ENCODE measurements at regions not wholly inside any gene's neighbourhood (a gene's known extent, or its start where the extent isn't known, plus 50 kb on each side); places are given as distances from the start of the nearest gene placed in this dataset.

DNA sequence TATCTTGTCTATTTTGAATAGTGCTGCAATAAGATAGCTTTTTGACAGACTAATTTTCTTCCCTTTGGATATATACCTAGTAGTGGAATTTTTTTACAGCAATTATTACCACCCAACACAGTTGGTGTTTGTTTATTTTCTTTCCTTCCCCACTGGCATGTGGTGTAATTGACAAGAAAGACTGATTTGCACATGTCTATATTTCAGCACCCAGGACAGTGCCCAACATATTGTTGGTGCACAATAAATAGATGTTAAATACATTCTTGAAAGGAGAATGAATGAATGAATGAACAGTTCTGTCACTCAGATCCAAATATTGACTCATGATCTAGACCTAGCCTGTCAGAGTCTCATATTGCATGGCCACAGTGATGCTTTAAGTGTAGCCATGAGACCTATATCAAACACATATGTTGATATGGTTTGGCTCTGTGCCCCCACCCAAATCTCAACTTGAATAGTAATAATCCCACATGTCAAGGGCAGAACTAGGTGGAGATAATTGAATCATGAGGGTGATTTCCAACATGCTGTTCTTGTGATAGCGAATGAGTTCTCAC lies 538.2 kb downstream of the NYAP2 start:
- H3K27me3 ChIP-seq: no peaks in the 10 kb centered on the region
- no peaks in the 10 kb centered on the region for H3K9me3 ChIP-seq
- TF ChIP-seq CTCF (IDR thresholded peaks at IDR 0.05): no peak
- no peak overlapping the region for H3K4me3 ChIP-seq
- H3K9ac ChIP-seq (ENCODE audit: low read depth in 2 of 2, low read length in 2 of 2): no peak overlapping the region
- intact Hi-C loops (cut with DNase I): no loop called here
- no peak overlapping the region for H3K27ac ChIP-seq
- no peak for DNase-seq
- H3K4me1 ChIP-seq: no peaks in the 10 kb centered on the region
- H3K36me3 ChIP-seq: no peaks in the 10 kb centered on the region

GRCh38 chr2:225932811-225933413 lies 533.4 kb downstream of the NYAP2 start:
- H3K9me3 ChIP-seq: no peaks in the 10 kb centered on the region
- intact Hi-C loops (cut with DNase I): no loop called here

DNA sequence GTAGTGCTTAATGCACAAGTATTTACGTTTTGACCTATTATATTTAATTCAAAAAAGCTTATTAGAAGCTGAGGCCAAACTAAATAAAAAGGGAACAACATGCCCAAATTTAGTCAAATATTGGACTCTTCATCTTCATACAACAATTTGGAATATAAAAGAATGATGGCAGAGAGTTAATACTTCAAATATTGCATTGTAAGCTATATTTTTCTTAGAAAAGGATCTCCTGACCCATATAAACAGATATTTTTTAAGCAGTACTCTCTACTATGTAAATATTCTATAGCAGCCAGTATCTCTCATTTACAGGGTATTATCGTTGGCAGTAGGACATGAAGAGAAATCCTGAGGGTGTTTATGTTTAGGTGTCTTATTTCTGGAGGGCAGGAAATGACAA lies 531.2 kb downstream of the NYAP2 start:
- Histone ChIP-seq H3K4me1 (no peaks in the 10 kb centered on the region), H3K27ac (no peak overlapping the region), H3K9ac (ENCODE audit: low read depth in 2 of 2, low read length in 2 of 2) (no peak overlapping the region), H3K4me3 (no peak overlapping the region), H3K36me3 (no peaks in the 10 kb centered on the region), H3K27me3 (no peaks in the 10 kb centered on the region), H3K9me3 (no peaks in the 10 kb centered on the region)
- intact Hi-C loops (cut with DNase I): no loop called here
- no peak for DNase-seq
- no peak for TF ChIP-seq CTCF (IDR thresholded peaks at IDR 0.05)

More at GRCh38 chr2:225932811-225933413, 533.4 kb downstream of the NYAP2 start:
- Histone ChIP-seq H3K27me3 (no peaks in the 10 kb centered on the region), H3K4me1 (no peaks in the 10 kb centered on the region), H3K27ac (no peak overlapping the region), H3K9ac (ENCODE audit: low read depth in 2 of 2, low read length in 2 of 2) (no peak overlapping the region), H3K4me3 (no peak overlapping the region), H3K36me3 (no peaks in the 10 kb centered on the region)
- DNase-seq: no peak
- TF ChIP-seq CTCF (IDR thresholded peaks at IDR 0.05): no peak

GRCh38 chr2:225920621-225921220 lies 521.2 kb downstream of the NYAP2 start:
- no peaks in the 10 kb centered on the region for H3K27me3 ChIP-seq
- intact Hi-C loops (cut with DNase I): no loop called here
- H3K4me1 ChIP-seq: no peaks in the 10 kb centered on the region
- DNase-seq: no peak
- TF ChIP-seq CTCF (IDR thresholded peaks at IDR 0.05): no peak
- no peak overlapping the region for H3K4me3 ChIP-seq
- H3K27ac ChIP-seq: no peak overlapping the region
- no peak overlapping the region for H3K9ac ChIP-seq (ENCODE audit: low read depth in 2 of 2, low read length in 2 of 2)
- no peaks in the 10 kb centered on the region for H3K36me3 ChIP-seq
- H3K9me3 ChIP-seq: no peaks in the 10 kb centered on the region

DNA sequence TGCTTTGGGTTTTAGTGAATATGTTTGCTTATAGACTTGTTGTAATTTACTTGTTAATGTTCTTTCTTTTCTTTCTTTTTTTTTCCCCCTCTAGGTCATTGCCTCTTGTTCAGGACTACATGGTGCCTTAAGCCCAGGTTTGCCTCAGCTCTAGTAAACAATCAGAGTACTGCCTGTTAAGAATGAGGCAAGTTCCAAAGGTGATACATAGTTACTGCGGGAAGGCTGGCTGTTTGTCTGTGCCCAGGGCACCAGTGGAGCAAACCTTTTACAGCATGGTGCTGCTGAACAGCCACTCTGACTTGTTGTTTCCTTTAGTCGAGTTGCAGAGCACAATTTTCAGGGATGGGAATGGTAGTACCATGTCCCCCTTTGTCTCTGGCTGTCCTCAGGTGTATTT lies 517.2 kb downstream of the NYAP2 start:
- H3K36me3 ChIP-seq: no peaks in the 10 kb centered on the region
- no peak for DNase-seq
- H3K9me3 ChIP-seq: no peaks in the 10 kb centered on the region
- no peak overlapping the region for H3K27ac ChIP-seq
- no peak overlapping the region for H3K9ac ChIP-seq (ENCODE audit: low read depth in 2 of 2, low read length in 2 of 2)
- intact Hi-C loops (cut with DNase I): no loop called here
- H3K27me3 ChIP-seq: no peaks in the 10 kb centered on the region
- no peaks in the 10 kb centered on the region for H3K4me1 ChIP-seq
- no peak overlapping the region for H3K4me3 ChIP-seq
- no peak for TF ChIP-seq CTCF (IDR thresholded peaks at IDR 0.05)
